HepG2 (cell line): ENCODE measurements at regions not wholly inside any gene's neighbourhood (a gene's known extent, or its start where the extent isn't known, plus 50 kb on each side); places are given as distances from the start of the nearest gene placed in this dataset.

ENCODE experiments used
- ATAC-seq: fragments of 200-7000 bp; cut with Tn5 transposase; 3 replicates; pipeline ENCODE4 v1.9.1; 2020; ENCODE audit warnings: mild to moderate bottlenecking, moderate library complexity
- BruUV-seq: library from RNA; stranded (reverse); fragments of 400-500 nt; replicated peaks from 2 replicates; lab custom pipeline; 2021; lab: Mats Ljungman, UMichigan
- CTCF ChIA-PET: fragments of 300-600 bp; formaldehyde crosslinking; extraction: SDS; loops from one replicate; lab custom pipeline; 2021; ENCODE audit warnings: low total read pairs, inconsistent platforms, low intra/inter-chr PET ratio; lab: Yijun Ruan, JAX
- POLR2A ChIA-PET: fragments of 350-600 bp; sonication (Branson Sonifier 250); formaldehyde crosslinking; loops from one replicate; lab custom pipeline; 2020; ENCODE audit warnings: antibody characterized with exemption, inconsistent platforms; lab: Yijun Ruan, JAX
- DNase-seq: peaks from one replicate; pipeline ENCODE4 v3.0.0-alpha.2; 2015; ENCODE audit warnings: low spot score
- FAIRE-seq: peaks from 3 replicates; lab custom pipeline; 2011; peaks lifted over from hg19 to GRCh38; lab: Jason Lieb, UNC
- H2AFZ ChIP-seq: one replicate; pipeline ENCODE4 v1.6.1; 2011; ENCODE audit warnings: low read length, inconsistent platforms
- H3K27ac ChIP-seq: fragments of 300-600 bp; 3 replicates; pipeline ENCODE4 v1.8.0; 2011; ENCODE audit warnings: mixed run types, mild to moderate bottlenecking, mixed read lengths, low read length, inconsistent platforms; ENCODE audit not compliant: insufficient read depth; ENCODE audit errors: extremely low read length
- H3K27me3 ChIP-seq, 2 experiments: fragments of 200-600 bp in 1 of 2; 2 replicates in 1 of 2; 3 replicates in 1 of 2; pipeline versions ENCODE4 v1.6.0 to v1.8.0; 2011; ENCODE audit warnings: low read length in 2 of 2, mild to moderate bottlenecking in 2 of 2, moderate library complexity in 2 of 2, inconsistent platforms in 1 of 2; ENCODE audit not compliant: insufficient read depth in 2 of 2, control insufficient read depth in 1 of 2
- H3K36me3 ChIP-seq, 2 experiments: fragments of 200-600 bp in 1 of 2; replicated peaks in 1 of 2; 2 replicates in 1 of 2; 3 replicates in 1 of 2; pipeline versions ENCODE4 v1.5.1 to v1.8.0; 2011; ENCODE audit warnings: low read length in 2 of 2, inconsistent platforms in 1 of 2; ENCODE audit not compliant: insufficient read depth in 2 of 2, control insufficient read depth in 1 of 2
- H3K4me1 ChIP-seq: 2 replicates; pipeline ENCODE4 v1.5.1; 2012; ENCODE audit warnings: low read length, inconsistent platforms; ENCODE audit not compliant: insufficient read depth
- H3K4me2 ChIP-seq: 2 replicates; pipeline ENCODE4 v1.6.0; 2011; ENCODE audit warnings: low read depth, low read length, inconsistent platforms
- H3K4me3 ChIP-seq, 3 experiments: fragments of 200-600 bp in 1 of 3; sonication (generic), shearing (Covaris generic) in 1 of 3; replicated peaks in 1 of 3; 2 replicates each; pipeline ENCODE4 v1.5.1; 2011 to 2016; ENCODE audit warnings: low read length in 3 of 3, inconsistent platforms in 2 of 3, low read depth in 2 of 3, mild to moderate bottlenecking in 2 of 3, control low read depth in 1 of 3, mixed read lengths in 1 of 3; ENCODE audit not compliant: insufficient read depth in 1 of 3
- H3K79me2 ChIP-seq: one replicate; pipeline ENCODE4 v1.6.1; 2011; ENCODE audit warnings: low read length, inconsistent platforms; ENCODE audit not compliant: insufficient read depth
- H3K9ac ChIP-seq: 2 replicates; pipeline ENCODE4 v1.6.0; 2011; ENCODE audit warnings: mild to moderate bottlenecking, low read depth, low read length, inconsistent platforms; ENCODE audit not compliant: insufficient read depth
- H3K9me3 ChIP-seq: 2 replicates; pipeline ENCODE4 v1.5.1; 2012; ENCODE audit warnings: mild to moderate bottlenecking, low read length
- H4K20me1 ChIP-seq: 2 replicates; pipeline ENCODE4 v1.6.0; 2011; ENCODE audit warnings: inconsistent platforms, mild to moderate bottlenecking, low read length, moderate library complexity; ENCODE audit not compliant: insufficient read depth
- BORCS8-MEF2B ChIP-seq: sonication (generic); formaldehyde crosslinking; IDR thresholded peaks from 2 replicates; pipeline ENCODE4 v1.8.0; 2022; ENCODE audit warnings: mild to moderate bottlenecking, missing genetic modification reagents
- E2F5 ChIP-seq: sonication (generic); formaldehyde crosslinking; conservative IDR thresholded peaks from 2 replicates; pipeline ENCODE4 v1.4.0; 2020; ENCODE audit warnings: missing genetic modification reagents
- MIXL1 ChIP-seq: IDR thresholded peaks from 2 replicates; pipeline ENCODE4 v1.6.1; 2016
- RNF219 ChIP-seq: sonication (generic); formaldehyde crosslinking; IDR thresholded peaks from 2 replicates; pipeline ENCODE4 v1.5.0; 2020; ENCODE audit warnings: mild to moderate bottlenecking, missing genetic modification reagents
- ZBTB1 ChIP-seq: sonication (generic); formaldehyde crosslinking; IDR thresholded peaks from 2 replicates; pipeline ENCODE4 v1.4.0; 2020; ENCODE audit warnings: missing genetic modification reagents, borderline replicate concordance
- ZEB1 ChIP-seq: IDR thresholded peaks from 2 replicates; pipeline ENCODE4 v1.6.1; 2012; ENCODE audit warnings: mild to moderate bottlenecking, low read depth, inconsistent platforms; ENCODE audit not compliant: insufficient replicate concordance
- ZNF329 ChIP-seq: sonication (generic); formaldehyde crosslinking; IDR thresholded peaks from 2 replicates; pipeline ENCODE4 v1.9.0; 2021; ENCODE audit warnings: low read depth, mild to moderate bottlenecking, missing genetic modification reagents
- ZNF766 ChIP-seq: sonication (generic); formaldehyde crosslinking; IDR thresholded peaks from 2 replicates; pipeline ENCODE4 v1.5.0; 2020; ENCODE audit warnings: missing genetic modification reagents, borderline replicate concordance
- ZNF792 ChIP-seq: IDR thresholded peaks from 2 replicates; pipeline ENCODE4 v1.6.1; 2016
- WGBS: methylation state at CpG from one replicate; pipeline ENCODE4 v1.1.6; 2017; ENCODE audit warnings: low lambda C conversion rate; 5-methylcytosine and 5-hydroxymethylcytosine counted together
- in situ Hi-C: cut with HindIII; loops from 2 replicates; pipeline ENCODE4 v1.10.0; 2017; ENCODE audit warnings: low pct_unique_long_range_greater_than_20kb; ENCODE audit not compliant: extremely low pct_ligation_motif_present
- intact Hi-C: fragments of 100-400 bp; cut with micrococcal nuclease; formaldehyde crosslinking; loops from one replicate; pipeline ENCODE4 v1.10.0; 2022; ENCODE audit not compliant: unreplicated experiment
- TF ChIP-seq, protein P1 (sequence below): sonication (generic); formaldehyde crosslinking; conservative IDR thresholded peaks from 2 replicates; pipeline ENCODE4 v1.4.0; 2020; ENCODE audit warnings: missing genetic modification reagents
- TF ChIP-seq, protein P2 (sequence below): sonication (generic); formaldehyde crosslinking; conservative IDR thresholded peaks from 2 replicates; pipeline ENCODE4 v1.8.0; 2022; ENCODE audit warnings: low read depth, missing genetic modification reagents
- TF ChIP-seq, protein P3 (sequence below): sonication (generic); formaldehyde crosslinking; IDR thresholded peaks from 2 replicates; pipeline ENCODE4 v1.4.0; 2020; ENCODE audit warnings: missing genetic modification reagents, borderline replicate concordance

- no TSS peak for BruUV-seq
- no peak for TF ChIP-seq ZNF766 (CRISPR knock-in tag)
- TF ChIP-seq MIXL1 = no peak
- TF ChIP-seq, protein P1, sequence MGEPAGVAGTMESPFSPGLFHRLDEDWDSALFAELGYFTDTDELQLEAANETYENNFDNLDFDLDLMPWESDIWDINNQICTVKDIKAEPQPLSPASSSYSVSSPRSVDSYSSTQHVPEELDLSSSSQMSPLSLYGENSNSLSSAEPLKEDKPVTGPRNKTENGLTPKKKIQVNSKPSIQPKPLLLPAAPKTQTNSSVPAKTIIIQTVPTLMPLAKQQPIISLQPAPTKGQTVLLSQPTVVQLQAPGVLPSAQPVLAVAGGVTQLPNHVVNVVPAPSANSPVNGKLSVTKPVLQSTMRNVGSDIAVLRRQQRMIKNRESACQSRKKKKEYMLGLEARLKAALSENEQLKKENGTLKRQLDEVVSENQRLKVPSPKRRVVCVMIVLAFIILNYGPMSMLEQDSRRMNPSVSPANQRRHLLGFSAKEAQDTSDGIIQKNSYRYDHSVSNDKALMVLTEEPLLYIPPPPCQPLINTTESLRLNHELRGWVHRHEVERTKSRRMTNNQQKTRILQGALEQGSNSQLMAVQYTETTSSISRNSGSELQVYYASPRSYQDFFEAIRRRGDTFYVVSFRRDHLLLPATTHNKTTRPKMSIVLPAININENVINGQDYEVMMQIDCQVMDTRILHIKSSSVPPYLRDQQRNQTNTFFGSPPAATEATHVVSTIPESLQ (CRISPR knock-in tag) = no peak
- TF ChIP-seq ZNF792 (CRISPR knock-in tag) = no peak
- TF ChIP-seq, protein P2, sequence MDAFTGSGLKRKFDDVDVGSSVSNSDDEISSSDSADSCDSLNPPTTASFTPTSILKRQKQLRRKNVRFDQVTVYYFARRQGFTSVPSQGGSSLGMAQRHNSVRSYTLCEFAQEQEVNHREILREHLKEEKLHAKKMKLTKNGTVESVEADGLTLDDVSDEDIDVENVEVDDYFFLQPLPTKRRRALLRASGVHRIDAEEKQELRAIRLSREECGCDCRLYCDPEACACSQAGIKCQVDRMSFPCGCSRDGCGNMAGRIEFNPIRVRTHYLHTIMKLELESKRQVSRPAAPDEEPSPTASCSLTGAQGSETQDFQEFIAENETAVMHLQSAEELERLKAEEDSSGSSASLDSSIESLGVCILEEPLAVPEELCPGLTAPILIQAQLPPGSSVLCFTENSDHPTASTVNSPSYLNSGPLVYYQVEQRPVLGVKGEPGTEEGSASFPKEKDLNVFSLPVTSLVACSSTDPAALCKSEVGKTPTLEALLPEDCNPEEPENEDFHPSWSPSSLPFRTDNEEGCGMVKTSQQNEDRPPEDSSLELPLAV (CRISPR knock-in tag) = no peak
- TF ChIP-seq, protein P3, sequence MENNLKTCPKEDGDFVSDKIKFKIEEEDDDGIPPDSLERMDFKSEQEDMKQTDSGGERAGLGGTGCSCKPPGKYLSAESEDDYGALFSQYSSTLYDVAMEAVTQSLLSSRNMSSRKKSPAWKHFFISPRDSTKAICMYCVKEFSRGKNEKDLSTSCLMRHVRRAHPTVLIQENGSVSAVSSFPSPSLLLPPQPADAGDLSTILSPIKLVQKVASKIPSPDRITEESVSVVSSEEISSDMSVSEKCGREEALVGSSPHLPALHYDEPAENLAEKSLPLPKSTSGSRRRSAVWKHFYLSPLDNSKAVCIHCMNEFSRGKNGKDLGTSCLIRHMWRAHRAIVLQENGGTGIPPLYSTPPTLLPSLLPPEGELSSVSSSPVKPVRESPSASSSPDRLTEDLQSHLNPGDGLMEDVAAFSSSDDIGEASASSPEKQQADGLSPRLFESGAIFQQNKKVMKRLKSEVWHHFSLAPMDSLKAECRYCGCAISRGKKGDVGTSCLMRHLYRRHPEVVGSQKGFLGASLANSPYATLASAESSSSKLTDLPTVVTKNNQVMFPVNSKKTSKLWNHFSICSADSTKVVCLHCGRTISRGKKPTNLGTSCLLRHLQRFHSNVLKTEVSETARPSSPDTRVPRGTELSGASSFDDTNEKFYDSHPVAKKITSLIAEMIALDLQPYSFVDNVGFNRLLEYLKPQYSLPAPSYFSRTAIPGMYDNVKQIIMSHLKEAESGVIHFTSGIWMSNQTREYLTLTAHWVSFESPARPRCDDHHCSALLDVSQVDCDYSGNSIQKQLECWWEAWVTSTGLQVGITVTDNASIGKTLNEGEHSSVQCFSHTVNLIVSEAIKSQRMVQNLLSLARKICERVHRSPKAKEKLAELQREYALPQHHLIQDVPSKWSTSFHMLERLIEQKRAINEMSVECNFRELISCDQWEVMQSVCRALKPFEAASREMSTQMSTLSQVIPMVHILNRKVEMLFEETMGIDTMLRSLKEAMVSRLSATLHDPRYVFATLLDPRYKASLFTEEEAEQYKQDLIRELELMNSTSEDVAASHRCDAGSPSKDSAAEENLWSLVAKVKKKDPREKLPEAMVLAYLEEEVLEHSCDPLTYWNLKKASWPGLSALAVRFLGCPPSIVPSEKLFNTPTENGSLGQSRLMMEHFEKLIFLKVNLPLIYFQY = no peak
- no peak for TF ChIP-seq ZEB1
- no peak for TF ChIP-seq ZBTB1 (CRISPR knock-in tag)
- TF ChIP-seq BORCS8-MEF2B (CRISPR knock-in tag) = no peak
- TF ChIP-seq E2F5 (CRISPR knock-in tag) = no peak
- TF ChIP-seq RNF219 (CRISPR knock-in tag) = no peak
- no peak for TF ChIP-seq ZNF329 (CRISPR knock-in tag)
- CTCF ChIA-PET = no interaction called here
- Histone ChIP-seq H3K4me3 (no peak overlapping the region), H2AFZ (no peak overlapping the region), H3K27me3 (no peaks in the 10 kb centered on the region), H3K9ac (no peak overlapping the region), H3K4me1 (peaks cover 21% of the 10 kb centered on the region), H3K27ac (no peak overlapping the region), H4K20me1 (no peaks in the 10 kb centered on the region), H3K9me3 (no peaks in the 10 kb centered on the region), H3K4me2 (no peak overlapping the region), H3K79me2 (no peaks in the 10 kb centered on the region), H3K36me3 (no peaks in the 10 kb centered on the region)
- ATAC-seq = no peak
- in situ Hi-C loops (no loop called here), intact Hi-C loops (no loop called here)
- no peak for FAIRE-seq
- no peak for DNase-seq
- POLR2A ChIA-PET = no interaction called here
- 56% methylated on average over 4 of the region's 4 CpGs for WGBS
These were observed 124.2 kb downstream of the GNAT3 start for GRCh38 chr7:80387634-80388193.
